ENCODE measurements at regions not wholly inside any gene's neighbourhood (a gene's known extent, or its start where the extent isn't known, plus 50 kb on each side); places are given as distances from the start of the nearest gene placed in this dataset.
A peak's percentile ranks its signal among the peaks of the same experiment; 100 is the strongest.

GRCh38 chr15:77535845-77536244, 96.9 kb downstream of the LINGO1 start (continued):
- TF ChIP-seq GTF3C2 (IDR thresholded peaks at IDR 0.05; ENCODE audit: borderline replicate concordance, extremely low read depth, insufficient read length), result no peak
- peak; percentile 84 for TF ChIP-seq HCFC1 (IDR thresholded peaks at IDR 0.05; ENCODE audit: low read depth, low read length)
- TF ChIP-seq PTBP1 (IDR thresholded peaks at IDR 0.05; ENCODE audit: low read depth, low read length), result no peak
- no peak for TF ChIP-seq ETS1 (conservative IDR thresholded peaks at IDR 0.05; ENCODE audit: control insufficient read depth, low read depth, low read length)
- TF ChIP-seq ZFPM2 (CRISPR knock-in tag; IDR thresholded peaks at IDR 0.05), result no peak
- no peak for TF ChIP-seq ARNT (IDR thresholded peaks at IDR 0.05)
- TF ChIP-seq GABPB2 (CRISPR knock-in tag; conservative IDR thresholded peaks at IDR 0.05), result no peak
- no peak for TF ChIP-seq RREB1 (CRISPR knock-in tag; IDR thresholded peaks at IDR 0.05)
- no peak for TF ChIP-seq EHMT2 (IDR thresholded peaks at IDR 0.05)
- TF ChIP-seq ZNF143 (CRISPR knock-in tag; IDR thresholded peaks at IDR 0.05), result peak; percentile 77
- TF ChIP-seq ZNF785 (CRISPR knock-in tag; IDR thresholded peaks at IDR 0.05), result no peak
- TF ChIP-seq TEAD2 (tag; IDR thresholded peaks at IDR 0.05), result no peak
- no peak for TF ChIP-seq ATF1 (CRISPR knock-in tag; IDR thresholded peaks at IDR 0.05)
- no peak for TF ChIP-seq ATF1 (tag; IDR thresholded peaks at IDR 0.05)
- TF ChIP-seq ZC3H11A (IDR thresholded peaks at IDR 0.05; ENCODE audit: low read depth, low read length), result no peak
- TF ChIP-seq ATF7 (IDR thresholded peaks at IDR 0.05), result no peak

All from K562 (cell line).